ENCODE measurements at regions not wholly inside any gene's neighbourhood (a gene's known extent, or its start where the extent isn't known, plus 50 kb on each side); places are given as distances from the start of the nearest gene placed in this dataset.

- Mint-ChIP-seq H3K36me3 (ENCODE audit: low read depth) (no peaks in the 10 kb centered on the region), H3K27me3 (ENCODE audit: low read depth) (peaks cover 3% of the 10 kb centered on the region), H3K9me3 (no peaks in the 10 kb centered on the region), H3K4me3 (no peak overlapping the region), H3K4me1 (ENCODE audit: low read depth) (no peaks in the 10 kb centered on the region), H3K27ac (no peak overlapping the region)
- CTCF ChIA-PET: no interaction called here
- no peak for DNase-seq
- intact Hi-C loops (cut with micrococcal nuclease): no loop called here
Observed at GRCh38 chr14:61212546-61212945, 68.6 kb downstream of the TMEM30B start.

- H3K4me3 Mint-ChIP-seq: no peak overlapping the region
- H3K27me3 Mint-ChIP-seq (ENCODE audit: low read depth): peaks cover 3% of the 10 kb centered on the region
- H3K4me1 Mint-ChIP-seq (ENCODE audit: low read depth): no peaks in the 10 kb centered on the region
- intact Hi-C loops (cut with micrococcal nuclease): no loop called here
- H3K9me3 Mint-ChIP-seq: no peaks in the 10 kb centered on the region
- no peak for DNase-seq
- H3K27ac Mint-ChIP-seq: no peak overlapping the region
- no peaks in the 10 kb centered on the region for H3K36me3 Mint-ChIP-seq (ENCODE audit: low read depth)
- CTCF ChIA-PET: interaction anchor here (0.6 to 0.8 kb wide), 2 partner anchors 20 to 41 kb away, joined by 3 read pairs; no protein-coding TSS in a partner anchor
Observed at GRCh38 chr14:61211476-61212255, 69.5 kb downstream of the TMEM30B start.

- intact Hi-C loops (cut with micrococcal nuclease): no loop called here
- H3K27me3 Mint-ChIP-seq (ENCODE audit: low read depth): peaks cover 14% of the 10 kb centered on the region
- no peaks in the 10 kb centered on the region for H3K4me1 Mint-ChIP-seq (ENCODE audit: low read depth)
- H3K27ac Mint-ChIP-seq: no peak overlapping the region
- no peaks in the 10 kb centered on the region for H3K36me3 Mint-ChIP-seq (ENCODE audit: low read depth)
- no peaks in the 10 kb centered on the region for H3K9me3 Mint-ChIP-seq
- no peak overlapping the region for H3K4me3 Mint-ChIP-seq
- CTCF ChIA-PET: no interaction called here
- DNase-seq: no peak
Observed at GRCh38 chr14:61203081-61203753, 77.9 kb downstream of the TMEM30B start.

DNA sequence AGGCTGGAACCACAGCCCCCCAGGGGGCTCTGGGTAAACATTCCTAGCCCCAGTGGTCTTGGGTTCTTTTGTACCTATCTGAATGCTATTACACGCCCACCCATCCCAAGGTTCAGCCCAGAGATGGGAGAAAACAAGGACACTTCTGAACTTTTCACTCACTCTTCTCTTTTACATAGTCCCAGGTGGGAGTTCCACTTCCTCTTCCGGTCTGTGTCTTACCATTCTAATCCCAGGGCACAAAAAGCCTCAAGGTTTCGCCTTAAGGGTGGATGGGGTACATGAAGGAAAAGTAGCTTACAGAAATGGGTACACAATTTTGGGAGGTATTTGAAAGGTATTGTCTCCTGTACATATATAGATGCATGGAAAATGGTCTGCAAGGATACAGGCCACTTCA lies 79.0 kb downstream of the TMEM30B start:
- intact Hi-C loops (cut with micrococcal nuclease): no loop called here
- CTCF ChIA-PET: interaction anchor here (0.6 kb wide), 1 partner anchor 595 kb away, joined by 3 read pairs; no protein-coding TSS in a partner anchor
- Mint-ChIP-seq H3K27me3 (ENCODE audit: low read depth) (peaks cover 14% of the 10 kb centered on the region), H3K9me3 (no peaks in the 10 kb centered on the region), H3K4me1 (ENCODE audit: low read depth) (no peaks in the 10 kb centered on the region), H3K27ac (no peak overlapping the region), H3K36me3 (ENCODE audit: low read depth) (no peaks in the 10 kb centered on the region), H3K4me3 (no peak overlapping the region)
- DNase-seq: no peak

GRCh38 chr14:61201171-61201570 lies 80.0 kb downstream of the TMEM30B start:
- Mint-ChIP-seq H3K27me3 (ENCODE audit: low read depth) (peaks cover 14% of the 10 kb centered on the region), H3K36me3 (ENCODE audit: low read depth) (no peaks in the 10 kb centered on the region), H3K4me1 (ENCODE audit: low read depth) (no peaks in the 10 kb centered on the region), H3K27ac (no peak overlapping the region), H3K4me3 (no peak overlapping the region), H3K9me3 (no peaks in the 10 kb centered on the region)
- DNase-seq: no peak
- intact Hi-C loops (cut with micrococcal nuclease): no loop called here
- CTCF ChIA-PET: no interaction called here

- CTCF ChIA-PET: interaction anchor here (0.6 kb wide), 1 partner anchor 19 kb away, joined by 4 read pairs; no protein-coding TSS in a partner anchor
- intact Hi-C loops (cut with micrococcal nuclease): no loop called here
- Mint-ChIP-seq H3K9me3 (no peaks in the 10 kb centered on the region), H3K4me1 (ENCODE audit: low read depth) (no peaks in the 10 kb centered on the region), H3K4me3 (no peak overlapping the region), H3K36me3 (ENCODE audit: low read depth) (no peaks in the 10 kb centered on the region), H3K27me3 (ENCODE audit: low read depth) (peaks cover 15% of the 10 kb centered on the region), H3K27ac (no peak overlapping the region)
- no peak for DNase-seq
Observed at GRCh38 chr14:61197416-61197815, 83.7 kb downstream of the TMEM30B start.

DNA sequence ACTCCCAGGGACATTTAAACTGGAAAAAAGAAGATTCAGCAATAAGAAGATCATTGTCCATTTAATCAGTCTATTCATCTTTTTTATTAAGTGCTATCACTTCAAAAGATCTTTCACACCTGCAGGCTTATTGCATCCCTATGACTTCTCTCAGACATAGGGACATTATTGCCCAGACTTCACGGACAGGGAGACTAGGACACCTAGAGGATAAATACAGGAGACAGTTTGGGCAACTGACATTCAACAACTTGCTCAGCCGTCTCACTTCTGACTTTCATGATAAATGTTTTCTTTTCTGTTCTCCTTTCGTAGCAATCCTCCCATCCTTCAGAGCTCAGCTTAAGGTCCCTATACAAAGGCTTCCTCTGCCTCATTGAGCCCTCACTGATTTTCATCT lies 84.3 kb downstream of the TMEM30B start:
- Mint-ChIP-seq H3K27me3 (ENCODE audit: low read depth) (peaks cover 16% of the 10 kb centered on the region), H3K36me3 (ENCODE audit: low read depth) (no peaks in the 10 kb centered on the region), H3K9me3 (no peaks in the 10 kb centered on the region), H3K4me1 (ENCODE audit: low read depth) (no peaks in the 10 kb centered on the region), H3K4me3 (no peak overlapping the region), H3K27ac (no peak overlapping the region)
- intact Hi-C loops (cut with micrococcal nuclease): no loop called here
- no peak for DNase-seq
- CTCF ChIA-PET: no interaction called here

DNA sequence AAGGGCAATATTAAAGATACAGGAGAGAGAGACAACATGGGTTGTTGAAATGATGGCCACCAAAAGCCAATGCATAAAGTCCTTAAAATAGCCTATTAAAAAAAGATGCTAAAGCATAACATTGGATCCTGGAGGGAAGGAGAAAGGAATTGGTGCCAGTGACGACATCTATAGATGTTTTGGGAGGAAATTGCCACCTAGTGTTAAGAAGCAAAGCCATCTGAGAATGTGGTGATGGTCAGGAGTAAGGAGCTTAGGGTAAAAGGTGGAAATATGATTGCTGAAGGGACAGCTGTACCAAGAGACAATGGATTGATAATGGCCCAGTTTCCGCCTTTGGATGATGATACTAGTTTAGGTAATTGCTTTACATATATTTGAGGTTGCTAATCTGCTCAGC lies 85.1 kb downstream of the TMEM30B start:
- Mint-ChIP-seq H3K9me3 (no peaks in the 10 kb centered on the region), H3K27me3 (ENCODE audit: low read depth) (peaks cover 18% of the 10 kb centered on the region), H3K27ac (no peak overlapping the region), H3K4me3 (no peak overlapping the region), H3K4me1 (ENCODE audit: low read depth) (no peaks in the 10 kb centered on the region), H3K36me3 (ENCODE audit: low read depth) (no peaks in the 10 kb centered on the region)
- intact Hi-C loops (cut with micrococcal nuclease): no loop called here
- no peak for DNase-seq
- CTCF ChIA-PET: no interaction called here

- H3K4me1 Mint-ChIP-seq (ENCODE audit: low read depth): peaks cover 9% of the 10 kb centered on the region
- CTCF ChIA-PET: no interaction called here
- H3K9me3 Mint-ChIP-seq: no peaks in the 10 kb centered on the region
- no peak overlapping the region for H3K27ac Mint-ChIP-seq
- intact Hi-C loops (cut with micrococcal nuclease): no loop called here
- no peaks in the 10 kb centered on the region for H3K36me3 Mint-ChIP-seq (ENCODE audit: low read depth)
- no peak overlapping the region for H3K4me3 Mint-ChIP-seq
- peaks cover 23% of the 10 kb centered on the region for H3K27me3 Mint-ChIP-seq (ENCODE audit: low read depth)
- no peak for DNase-seq
Observed at GRCh38 chr14:61193476-61193875, 87.7 kb downstream of the TMEM30B start.

GRCh38 chr14:61192989-61193388 lies 88.1 kb downstream of the TMEM30B start:
- no peak for DNase-seq
- intact Hi-C loops (cut with micrococcal nuclease): no loop called here
- CTCF ChIA-PET: no interaction called here
- Mint-ChIP-seq H3K4me3 (no peak overlapping the region), H3K36me3 (ENCODE audit: low read depth) (no peaks in the 10 kb centered on the region), H3K27me3 (ENCODE audit: low read depth) (peaks cover 24% of the 10 kb centered on the region), H3K9me3 (no peaks in the 10 kb centered on the region), H3K4me1 (ENCODE audit: low read depth) (peaks cover 9% of the 10 kb centered on the region), H3K27ac (no peak overlapping the region)

GRCh38 chr14:61191733-61192132 lies 89.4 kb downstream of the TMEM30B start:
- intact Hi-C loops (cut with micrococcal nuclease): no loop called here
- peaks cover 9% of the 10 kb centered on the region for H3K4me1 Mint-ChIP-seq (ENCODE audit: low read depth)
- DNase-seq: no peak
- CTCF ChIA-PET: interaction anchor here (0.6 to 1.7 kb wide), 3 partner anchors 9 to 82 kb away, joined by 3 to 4 read pairs (median 3); no protein-coding TSS in a partner anchor
- no peaks in the 10 kb centered on the region for H3K36me3 Mint-ChIP-seq (ENCODE audit: low read depth)
- no peaks in the 10 kb centered on the region for H3K9me3 Mint-ChIP-seq
- H3K4me3 Mint-ChIP-seq: no peak overlapping the region
- H3K27me3 Mint-ChIP-seq (ENCODE audit: low read depth): peaks cover 33% of the 10 kb centered on the region
- H3K27ac Mint-ChIP-seq: no peak overlapping the region

DNA sequence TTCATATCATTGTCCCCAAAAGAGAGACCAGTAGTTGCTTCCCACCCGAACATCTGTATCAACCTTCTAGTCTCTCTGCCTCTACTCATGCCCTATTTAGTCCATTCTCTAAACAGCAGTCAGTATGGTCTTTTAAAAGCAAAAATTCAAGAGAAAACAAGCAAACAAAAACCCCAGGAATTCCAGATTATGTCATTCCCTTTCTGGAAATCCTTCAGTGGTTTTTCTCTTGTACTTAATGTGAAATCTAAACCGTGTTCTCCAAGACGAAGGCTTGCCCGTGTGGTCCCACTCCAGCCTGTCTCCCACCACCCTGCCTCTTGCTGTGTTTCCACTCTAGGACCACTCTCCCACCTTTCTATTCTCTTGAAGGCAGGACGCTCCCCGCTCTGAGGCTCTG lies 90.8 kb downstream of the TMEM30B start:
- Mint-ChIP-seq H3K27me3 (ENCODE audit: low read depth) (peaks cover 36% of the 10 kb centered on the region), H3K4me3 (no peak overlapping the region), H3K27ac (no peak overlapping the region), H3K36me3 (ENCODE audit: low read depth) (no peaks in the 10 kb centered on the region), H3K9me3 (no peaks in the 10 kb centered on the region), H3K4me1 (ENCODE audit: low read depth) (peaks cover 9% of the 10 kb centered on the region)
- intact Hi-C loops (cut with micrococcal nuclease): no loop called here
- DNase-seq: no peak
- CTCF ChIA-PET: interaction anchor here (1.7 kb wide), 1 partner anchor 7 kb away, joined by 4 read pairs; no protein-coding TSS in a partner anchor
